Endothelial cell of umbilical vein (primary cell): ENCODE measurements at regions not wholly inside any gene's neighbourhood (a gene's known extent, or its start where the extent isn't known, plus 50 kb on each side); places are given as distances from the start of the nearest gene placed in this dataset.
"Not testable (repeated sequence)": the region's sequence is repeated elsewhere in the genome, so short reads cannot be mapped to it uniquely, and the experiment has no call there.

Source experiments
- BruUV-seq: library from RNA; stranded (reverse); fragments of 400-500 nt; replicated peaks from 2 replicates; lab custom pipeline; 2021; lab: Mats Ljungman, UMichigan
- CTCF ChIA-PET: fragments of 300-600, 350-600 bp; sonication (Branson Sonifier 250); formaldehyde crosslinking; loops from one replicate; lab custom pipeline; 2021; ENCODE audit warnings: antibody characterized with exemption, inconsistent platforms; lab: Charles Lee
- POLR2A ChIA-PET: fragments of 300-600, 350-600 bp; sonication (Branson Sonifier 250); formaldehyde crosslinking; loops from one replicate; lab custom pipeline; 2021; ENCODE audit warnings: antibody characterized with exemption, inconsistent platforms; lab: Charles Lee
- DNase-seq: peaks from one replicate; pipeline ENCODE4 v3.0.0-alpha.2; 2011; ENCODE audit warnings: low read depth, low spot score
- FAIRE-seq: peaks from 2 replicates; lab custom pipeline; 2011; peaks lifted over from hg19 to GRCh38; lab: Jason Lieb, UNC
- H2AFZ ChIP-seq: 2 replicates; pipeline ENCODE4 v1.6.0; 2012; ENCODE audit warnings: low read depth, low read length, control low read depth, inconsistent platforms
- H3K27ac ChIP-seq: 2 replicates; pipeline ENCODE4 v1.5.1; 2011; ENCODE audit warnings: low read depth, mild to moderate bottlenecking, control low read depth, low read length, moderate library complexity; ENCODE audit not compliant: insufficient read depth
- H3K27me3 ChIP-seq, 2 experiments: 2 replicates each; pipeline versions ENCODE4 v1.6.0 to v1.6.1; 2011; ENCODE audit warnings: low read length in 2 of 2, mixed read lengths in 1 of 2; ENCODE audit not compliant: control insufficient read depth in 2 of 2, insufficient read depth in 2 of 2
- H3K36me3 ChIP-seq, 2 experiments: 2 replicates in 1 of 2; 3 replicates in 1 of 2; pipeline ENCODE4 v1.5.1; 2011; ENCODE audit warnings: low read length in 2 of 2, mild to moderate bottlenecking in 1 of 2, moderate library complexity in 1 of 2; ENCODE audit not compliant: control insufficient read depth in 2 of 2, insufficient read depth in 2 of 2; ENCODE audit errors: extremely low read depth in 1 of 2
- H3K4me1 ChIP-seq: 3 replicates; pipeline ENCODE4 v1.5.1; 2011; ENCODE audit warnings: mild to moderate bottlenecking, low read length; ENCODE audit not compliant: control insufficient read depth, insufficient read depth; ENCODE audit errors: extremely low read depth
- H3K4me2 ChIP-seq: 2 replicates; pipeline ENCODE4 v1.6.1; 2011; ENCODE audit warnings: low read length, control low read depth, mixed read lengths; ENCODE audit not compliant: insufficient read depth
- H3K4me3 ChIP-seq, 3 experiments: fragments of 200-600 bp in 1 of 3; sonication (generic), shearing (Covaris generic) in 1 of 3; replicated peaks in 1 of 3; 2 replicates each; pipeline ENCODE4 v1.5.1; 2011 to 2016; ENCODE audit warnings: control low read depth in 3 of 3, low read length in 3 of 3, mild to moderate bottlenecking in 2 of 3, inconsistent platforms in 1 of 3, low read depth in 1 of 3, moderate library complexity in 1 of 3; ENCODE audit not compliant: insufficient read depth in 1 of 3
- H3K79me2 ChIP-seq: 2 replicates; pipeline ENCODE4 v1.6.0; 2012; ENCODE audit warnings: low read length, inconsistent platforms; ENCODE audit not compliant: control insufficient read depth, insufficient read depth
- H3K9ac ChIP-seq: replicated peaks from 2 replicates; pipeline ENCODE3; 2011; ENCODE audit warnings: low read length, control low read depth; ENCODE audit not compliant: insufficient read depth; ENCODE audit errors: extremely low read depth
- H3K9me1 ChIP-seq: replicated peaks from 3 replicates; pipeline ENCODE4 v1.6.0; 2011; ENCODE audit warnings: mild to moderate bottlenecking, low read length; ENCODE audit not compliant: control insufficient read depth, insufficient read depth; ENCODE audit errors: extremely low read depth
- H3K9me3 ChIP-seq: replicated peaks from 2 replicates; pipeline ENCODE4 v1.5.1; 2012; ENCODE audit warnings: low read length, inconsistent platforms; ENCODE audit not compliant: control insufficient read depth, insufficient read depth
- H4K20me1 ChIP-seq: replicated peaks from 2 replicates; pipeline ENCODE3; 2011; ENCODE audit warnings: mild to moderate bottlenecking, low read length; ENCODE audit not compliant: control insufficient read depth, insufficient read depth; ENCODE audit errors: extremely low read depth
- CTCF ChIP-seq, 2 donors: IDR thresholded peaks; 1 replicate in 1 of 2; 2 replicates in 1 of 2; pipeline ENCODE4 v1.5.1; 2011; ENCODE audit warnings: low read length in 2 of 2, mild to moderate bottlenecking in 2 of 2, moderate library complexity in 2 of 2, control low read depth in 1 of 2, inconsistent platforms in 1 of 2, low read depth in 1 of 2; ENCODE audit not compliant: insufficient read depth in 1 of 2; ENCODE audit errors: extremely low read depth in 1 of 2
- EZH2 ChIP-seq: IDR thresholded peaks from 2 replicates; pipeline ENCODE4 v1.6.1; 2012; ENCODE audit warnings: borderline replicate concordance, low read depth, mild to moderate bottlenecking, moderate library complexity, low read length, inconsistent platforms; ENCODE audit not compliant: severe bottlenecking
- FOS ChIP-seq: IDR thresholded peaks from 2 replicates; pipeline ENCODE4 v1.6.1; 2011; ENCODE audit warnings: mild to moderate bottlenecking, low read length, moderate library complexity, borderline replicate concordance; ENCODE audit not compliant: insufficient read depth
- GATA2 ChIP-seq: IDR thresholded peaks from 2 replicates; pipeline ENCODE4 v1.7.0; 2011; ENCODE audit warnings: low read depth, mild to moderate bottlenecking, moderate library complexity, mixed read lengths, low read length; ENCODE audit not compliant: insufficient read length, insufficient read depth
- JUN ChIP-seq: IDR thresholded peaks from 2 replicates; pipeline ENCODE4 v1.6.1; 2011; ENCODE audit warnings: borderline replicate concordance, low read depth; ENCODE audit not compliant: insufficient read length, insufficient read depth
- MAX ChIP-seq: IDR thresholded peaks from 2 replicates; pipeline ENCODE4 v1.6.1; 2011; ENCODE audit not compliant: insufficient read depth, insufficient read length
- MYC ChIP-seq: IDR thresholded peaks from one replicate; pipeline ENCODE4 v1.6.1; 2011; ENCODE audit warnings: mild to moderate bottlenecking, low read depth, low read length
- POLR2A ChIP-seq: IDR thresholded peaks from 2 replicates; pipeline ENCODE4 v1.6.1; 2012; ENCODE audit warnings: low read depth, mild to moderate bottlenecking, control low read depth, low read length
- POLR2AphosphoS5 ChIP-seq: IDR thresholded peaks from 2 replicates; pipeline ENCODE4 v1.6.1; 2012; ENCODE audit warnings: low read depth, mild to moderate bottlenecking, control low read depth, low read length, moderate library complexity; ENCODE audit not compliant: insufficient read depth
- dilution Hi-C: fragments of 300-500 bp; cut with MboI; formaldehyde crosslinking; loops from one replicate; pipeline ENCODE4 v1.15.0; 2019; ENCODE audit warnings: low sequenced_read_pairs; ENCODE audit not compliant: extremely low pct_ligation_motif_present
- intact Hi-C: fragments of 100-400 bp; cut with micrococcal nuclease; formaldehyde crosslinking; loops from one replicate; pipeline ENCODE4 v1.10.0; 2022

DNA sequence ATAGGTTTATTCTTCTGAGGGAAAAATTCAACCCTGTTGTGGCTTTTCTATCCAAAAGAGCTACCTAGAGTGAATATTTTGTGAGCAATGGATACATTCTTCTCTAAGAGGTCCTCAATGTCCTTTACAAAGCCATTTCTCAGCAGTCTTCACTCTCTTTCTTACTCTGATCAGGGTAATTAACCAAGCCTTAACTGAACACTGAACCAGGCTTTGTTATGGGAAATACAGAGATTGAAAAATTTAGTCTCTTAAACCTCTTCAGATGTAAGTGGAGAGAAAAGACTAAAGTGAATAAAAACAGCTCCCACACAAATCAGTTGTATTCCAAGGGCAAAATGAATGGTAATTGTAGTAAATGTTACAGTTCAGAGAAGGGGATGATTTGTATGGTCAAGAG is 64.0 kb upstream of the XIST start:
- Histone ChIP-seq H3K9me3 (no peaks in the 10 kb centered on the region), H3K4me1 (peaks cover 45% of the 10 kb centered on the region), H3K9me1 (no peaks in the 10 kb centered on the region), H3K9ac (peak overlapping the region; percentile 65), H3K27ac (peak overlapping the region; percentile 95), H4K20me1 (no peaks in the 10 kb centered on the region), H3K36me3 (no peaks in the 10 kb centered on the region), H3K27me3 (no peaks in the 10 kb centered on the region), H3K4me3 (no peak overlapping the region), H2AFZ (no peak overlapping the region), H3K4me2 (peak overlapping the region; percentile 69), H3K79me2 (no peaks in the 10 kb centered on the region)
- intact Hi-C loops = loop anchor here (2.0 kb wide), 3 partner anchors 58 to 376 kb away; no protein-coding TSS in a partner anchor
- BruUV-seq = no TSS peak
- dilution Hi-C loops = no loop called here
- no peak for TF ChIP-seq JUN
- TF ChIP-seq MAX = no peak
- TF ChIP-seq POLR2AphosphoS5 = no peak
- no peak for TF ChIP-seq MYC
- no peak for TF ChIP-seq EZH2
- TF ChIP-seq POLR2A = no peak
- no peak for TF ChIP-seq CTCF (IDR thresholded peaks at IDR 0.05; ENCODE audit: extremely low read depth in 1 of 2, insufficient read depth in 1 of 2, low read depth in 1 of 2, low read length in 2 of 2)
- no peak for TF ChIP-seq GATA2
- TF ChIP-seq FOS = no peak
- FAIRE-seq (no peak), DNase-seq (no peak)
- ChIA-PET POLR2A (no interaction called here), CTCF (interaction anchor here (1.0 to 2.0 kb wide), 3 partner anchors 13 to 60 kb away, joined by 3 to 5 read pairs (median 4); no protein-coding TSS in a partner anchor)

DNA sequence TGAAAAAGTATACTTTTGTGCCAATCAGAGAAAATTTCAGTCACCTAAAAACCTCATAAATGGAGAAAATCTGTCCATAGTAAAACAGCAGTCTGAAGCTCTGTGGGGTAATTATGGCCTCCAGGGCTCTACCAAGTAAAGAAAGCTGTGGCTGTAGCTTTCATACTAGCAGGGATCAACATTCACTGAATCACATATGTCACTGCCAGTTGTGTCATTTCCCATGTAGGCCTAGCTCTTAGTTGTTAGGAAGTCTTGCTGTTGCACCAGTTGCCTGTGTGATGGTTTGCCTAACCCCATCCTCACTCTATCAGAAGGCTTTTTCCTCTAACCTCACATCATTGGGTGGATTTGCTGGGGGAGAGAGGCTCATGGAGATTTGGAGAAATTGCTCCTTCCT is 62.3 kb upstream of the XIST start:
- H3K4me3 ChIP-seq, H3K9me3 ChIP-seq, H4K20me1 ChIP-seq, dilution Hi-C loops, intact Hi-C loops, H3K79me2 ChIP-seq, H3K4me2 ChIP-seq, H3K9me1 ChIP-seq, H3K36me3 ChIP-seq, BruUV-seq, FAIRE-seq, H3K27me3 ChIP-seq, H3K9ac ChIP-seq: not testable (repeated sequence)
- ChIA-PET POLR2A (interaction anchor here (0.6 kb wide), 1 partner anchor 11 kb away, joined by 3 read pairs; no protein-coding TSS in a partner anchor), CTCF (interaction anchor here (0.6 kb wide), 1 partner anchor 11 kb away, joined by 3 read pairs; no protein-coding TSS in a partner anchor)
- Histone ChIP-seq H3K4me1 (peaks cover 45% of the 10 kb centered on the region), H2AFZ (peak overlapping the region; percentile 15), H3K27ac (peak overlapping the region; percentile 20)
- peak; percentile 26 for DNase-seq
